Inferior parietal cortex (tissue), 1 donor: ENCODE measurements at regions not wholly inside any gene's neighbourhood (a gene's known extent, or its start where the extent isn't known, plus 50 kb on each side); places are given as distances from the start of the nearest gene placed in this dataset.
"Not testable (repeated sequence)": the region's sequence is repeated elsewhere in the genome, so short reads cannot be mapped to it uniquely, and the experiment has no call there.

Source experiments
- DNase-seq: peaks from one replicate; pipeline ENCODE4 v3.0.0-alpha.2; 2016; ENCODE audit errors: extremely low spot score

DNA sequence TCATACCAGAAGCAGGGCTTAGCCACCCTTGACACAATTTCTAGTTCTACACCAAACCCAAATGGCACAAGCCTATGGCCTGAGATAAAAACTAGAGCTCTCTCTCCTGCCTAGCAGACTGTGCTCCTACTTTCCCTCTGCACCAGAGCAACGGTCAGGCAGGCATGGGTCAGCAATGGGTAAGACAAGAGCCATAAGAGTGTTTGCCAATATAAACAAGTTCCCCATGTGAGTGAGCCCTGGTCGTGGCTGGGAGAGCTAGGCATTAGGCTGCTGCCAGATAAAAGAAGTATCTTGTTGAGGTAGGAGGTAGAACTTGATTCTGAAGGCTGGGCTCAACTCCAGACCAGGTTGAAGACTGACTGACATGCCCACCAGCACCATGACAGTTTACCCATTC lies 1979.1 kb downstream of the OLFM4 start:
- DNase-seq, result no peak

DNA sequence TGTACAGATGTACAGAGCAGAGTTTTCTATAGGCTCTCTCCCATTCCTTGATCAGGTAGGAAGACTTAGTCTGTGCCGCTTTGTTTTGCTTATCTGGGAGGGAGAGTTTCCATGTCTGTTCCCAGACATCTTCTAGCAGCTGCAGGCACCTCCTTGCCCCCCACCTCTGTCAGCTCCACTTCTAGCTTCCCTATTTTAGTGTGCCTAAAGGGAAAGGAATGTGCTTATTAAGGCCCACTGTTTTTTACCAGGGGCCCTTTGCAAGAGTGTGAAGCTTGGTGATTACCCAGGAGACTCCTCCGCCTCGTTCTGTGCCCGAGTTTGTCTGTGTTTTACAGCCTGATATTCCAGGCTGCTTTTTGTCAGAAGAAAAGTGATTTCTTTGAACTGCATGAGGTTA lies 1984.4 kb downstream of the OLFM4 start:
- no peak for DNase-seq

DNA sequence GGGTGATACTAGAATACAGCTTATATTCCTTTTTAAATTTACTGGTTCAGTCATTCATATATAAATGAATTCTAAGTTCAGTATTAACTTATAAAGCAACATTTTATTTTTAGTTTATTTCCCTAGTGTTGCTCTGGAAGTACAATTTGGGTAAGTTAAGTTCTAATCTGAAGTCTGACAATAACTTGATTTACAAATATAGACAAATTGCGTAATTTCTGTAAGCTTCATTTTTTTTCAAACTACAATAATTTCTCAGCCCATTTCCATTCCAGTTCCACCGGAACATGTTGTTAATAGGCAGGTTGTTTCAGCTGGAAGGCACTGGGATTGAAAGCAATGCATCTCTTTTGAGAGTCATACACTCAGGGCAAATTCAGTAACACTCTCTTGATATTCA lies 2000.7 kb downstream of the OLFM4 start:
- no peak for DNase-seq

DNA sequence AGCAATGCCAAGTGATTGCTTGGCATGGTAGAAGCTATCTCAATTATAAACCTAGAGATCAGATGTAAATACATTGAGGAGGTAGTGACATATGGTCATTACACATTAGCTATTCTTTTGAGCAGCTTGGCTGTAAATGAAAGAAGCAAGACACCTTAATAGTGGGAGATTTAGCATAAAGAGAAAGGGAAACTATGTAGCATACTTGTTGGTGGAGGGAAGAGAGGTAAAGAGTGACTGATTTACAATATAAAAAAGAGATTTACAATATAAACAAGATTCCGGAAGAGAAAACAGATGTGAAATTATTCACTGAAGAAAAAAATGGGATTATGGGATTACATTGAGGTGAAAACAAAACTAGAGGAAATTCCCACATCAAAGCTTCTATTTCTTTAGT lies 2009.6 kb downstream of the OLFM4 start:
- no peak for DNase-seq

DNA sequence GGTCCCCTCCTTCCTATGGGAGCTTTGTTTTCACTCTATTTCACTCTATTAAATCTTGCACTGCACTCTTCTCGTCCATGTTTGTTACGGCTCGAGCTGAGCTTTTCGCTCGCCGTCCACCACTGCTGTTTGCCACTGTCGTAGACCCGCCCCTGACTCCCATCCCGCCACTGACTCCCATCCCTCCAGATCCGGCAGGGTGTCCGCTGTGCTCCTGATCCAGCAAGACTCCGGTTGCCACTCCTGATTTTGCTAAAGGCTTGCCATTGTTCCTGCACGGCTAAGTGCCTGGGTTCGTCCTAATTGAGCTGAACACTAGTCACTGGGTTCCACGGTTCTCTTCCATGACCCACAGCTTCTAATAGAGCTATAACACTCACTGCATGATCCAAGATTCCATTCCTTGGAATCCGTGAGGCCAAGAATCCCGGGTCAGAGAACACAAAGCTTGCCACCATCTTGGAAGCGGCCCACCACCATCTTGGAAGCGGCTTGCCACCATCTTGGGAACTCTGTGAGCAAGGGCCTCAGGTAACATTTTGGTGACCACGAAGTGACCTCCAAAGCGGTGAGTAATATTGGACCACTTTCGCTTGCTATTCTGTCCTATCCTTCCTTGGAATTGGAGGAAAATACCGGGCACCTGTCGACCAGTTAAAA lies 2025.4 kb downstream of the OLFM4 start:
- not testable (repeated sequence) for DNase-seq

DNA sequence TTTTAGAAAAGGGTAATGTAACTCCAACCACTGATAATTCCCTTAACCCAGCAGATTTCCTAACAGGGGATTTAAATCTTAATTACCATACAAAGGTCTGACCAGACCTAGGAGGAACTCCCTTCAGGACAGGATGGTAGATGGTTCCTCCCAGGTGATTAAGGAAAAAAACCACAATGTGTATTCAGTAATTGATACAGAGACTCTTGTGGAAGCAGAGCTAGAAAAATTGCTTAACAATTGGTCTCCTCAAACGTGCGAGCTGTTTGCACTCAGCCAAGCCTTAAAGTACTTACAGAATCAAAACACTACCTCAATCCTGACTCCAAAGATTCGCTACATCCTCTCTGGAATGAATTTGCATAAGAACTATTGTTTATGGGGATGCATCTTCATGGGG lies 2027.1 kb downstream of the OLFM4 start:
- DNase-seq, result not testable (repeated sequence)

DNA sequence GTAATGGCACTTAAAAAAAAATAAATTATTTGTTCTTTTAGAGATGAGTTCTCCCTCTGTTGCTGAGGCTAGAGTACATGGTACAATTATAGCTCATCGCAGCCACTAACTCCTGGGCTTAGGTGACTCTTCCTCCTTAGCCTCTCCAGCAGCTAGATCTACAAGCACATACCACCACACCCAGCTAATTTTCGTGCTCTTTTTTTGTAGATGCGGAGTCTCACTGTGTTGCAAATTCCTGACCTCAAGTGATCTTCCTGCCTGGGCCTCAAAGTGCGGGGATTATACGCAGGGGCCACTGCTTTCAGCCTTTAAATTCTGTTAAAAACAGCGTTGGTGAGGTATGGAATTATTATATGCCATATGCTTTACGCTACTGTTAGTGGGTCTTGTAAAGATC lies 2034.0 kb downstream of the OLFM4 start:
- no peak for DNase-seq

DNA sequence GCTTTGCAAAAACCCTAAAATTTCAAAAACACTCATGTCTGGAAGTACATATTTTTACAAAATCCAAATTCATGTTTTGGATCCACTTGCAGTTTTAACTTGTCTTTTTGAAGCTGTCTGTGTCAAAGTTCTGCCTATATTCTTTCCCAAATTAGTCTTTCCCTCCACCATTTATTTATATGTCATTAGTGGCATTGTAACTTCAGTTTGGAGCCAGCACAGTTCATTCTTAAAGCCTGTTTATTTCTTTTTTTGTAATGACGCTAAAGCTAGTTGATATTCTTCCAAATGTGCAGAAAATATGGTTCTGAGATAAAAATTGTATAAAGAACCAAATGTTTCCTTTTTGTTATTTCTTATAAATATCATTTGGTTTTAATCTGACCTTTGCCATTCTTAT lies 2039.3 kb downstream of the OLFM4 start:
- no peak for DNase-seq

DNA sequence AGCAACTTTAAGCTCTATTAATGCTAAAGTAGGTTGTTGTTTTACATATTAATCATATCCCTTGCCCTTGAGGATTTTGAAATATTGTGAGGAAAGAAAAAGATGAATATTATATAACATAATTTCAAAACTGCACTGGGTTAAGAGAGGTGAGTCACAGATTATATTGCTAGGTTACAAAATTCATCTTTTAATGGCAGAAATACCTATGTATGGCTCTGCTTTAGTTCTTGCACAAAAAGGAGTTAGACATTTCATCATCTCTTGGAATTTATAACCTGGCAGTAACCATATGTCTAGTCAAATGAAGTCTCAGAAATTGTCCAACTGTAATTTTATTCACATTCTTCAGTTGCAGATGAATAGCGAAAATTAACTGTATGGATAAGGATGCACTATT lies 2041.1 kb downstream of the OLFM4 start:
- DNase-seq, result no peak

DNA sequence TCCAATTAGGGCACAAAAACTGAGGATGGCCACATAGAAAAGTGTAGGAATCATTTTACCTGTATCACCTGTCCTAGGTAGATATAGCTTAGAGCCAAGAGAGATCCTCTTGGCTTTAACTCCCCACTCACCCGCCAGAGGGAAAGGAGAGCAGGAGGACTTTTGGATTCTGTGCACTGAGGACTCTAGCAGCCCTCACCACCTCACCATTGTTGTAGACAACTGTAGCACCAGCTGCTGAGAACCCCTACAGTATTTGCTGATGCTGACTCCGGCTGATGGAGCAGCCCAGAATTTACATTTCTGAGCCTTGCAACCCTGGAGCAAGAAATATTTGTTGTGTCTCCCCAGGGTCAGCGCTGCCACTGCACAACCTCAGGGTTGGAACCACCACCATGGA lies 2044.4 kb downstream of the OLFM4 start:
- DNase-seq, result no peak

DNA sequence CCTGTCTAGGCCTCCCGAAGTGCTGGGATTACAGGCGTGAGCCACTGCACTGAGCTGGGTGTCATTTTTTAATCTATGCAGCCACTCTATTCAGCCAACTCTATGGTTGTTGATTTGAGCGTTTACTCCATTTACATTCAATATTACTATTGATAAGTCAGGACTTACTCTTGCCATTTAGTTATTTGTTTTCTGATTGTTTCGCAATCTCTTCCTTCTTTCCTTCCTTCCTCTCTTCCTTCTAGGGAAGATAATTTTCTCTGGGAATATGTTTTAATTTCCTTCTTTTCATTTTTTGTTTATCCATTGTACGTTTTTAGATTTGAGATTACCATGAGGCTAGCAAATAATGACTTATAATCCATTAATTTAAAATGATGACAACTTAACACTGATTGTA lies 2056.0 kb downstream of the OLFM4 start:
- no peak for DNase-seq

DNA sequence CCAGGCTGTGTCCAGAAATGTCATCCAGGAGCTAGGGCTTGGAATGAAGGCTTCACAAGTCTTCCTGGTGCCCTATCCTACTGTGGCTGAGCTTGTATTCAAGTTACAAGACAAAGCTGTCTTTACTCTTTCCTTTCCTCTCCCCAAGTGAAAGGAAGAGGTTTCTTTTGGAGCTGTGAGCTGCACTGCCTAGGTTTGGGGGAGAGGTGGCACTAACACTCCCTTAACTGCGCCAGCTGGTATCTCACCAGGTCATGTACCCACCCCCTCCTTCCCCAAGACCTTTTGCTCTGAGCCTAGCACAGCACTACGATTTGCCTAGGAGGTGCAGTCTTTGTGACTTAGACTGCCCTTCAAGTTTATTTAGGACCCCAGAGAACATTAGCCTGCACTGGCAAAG lies 2053.6 kb upstream of the PRR20A start:
- no peak for DNase-seq

DNA sequence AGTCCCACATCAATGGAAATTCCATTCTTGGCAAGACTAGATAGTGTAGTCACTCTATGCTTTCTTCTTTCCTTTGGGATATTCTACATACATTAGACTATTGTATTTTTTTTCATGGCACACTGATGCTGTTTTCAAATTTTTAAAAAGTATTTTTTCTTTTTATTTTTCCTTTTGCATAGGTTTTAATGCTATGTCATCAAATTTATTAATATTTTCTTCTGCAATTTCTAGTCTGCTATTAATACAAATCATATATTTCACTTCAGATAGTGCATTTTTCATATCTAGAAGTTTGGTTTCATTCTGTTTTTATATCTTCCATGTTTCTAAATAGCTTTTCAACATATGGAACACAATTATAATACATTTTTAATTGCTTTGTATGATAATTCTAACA lies 2050.1 kb upstream of the PRR20A start:
- DNase-seq, result no peak

DNA sequence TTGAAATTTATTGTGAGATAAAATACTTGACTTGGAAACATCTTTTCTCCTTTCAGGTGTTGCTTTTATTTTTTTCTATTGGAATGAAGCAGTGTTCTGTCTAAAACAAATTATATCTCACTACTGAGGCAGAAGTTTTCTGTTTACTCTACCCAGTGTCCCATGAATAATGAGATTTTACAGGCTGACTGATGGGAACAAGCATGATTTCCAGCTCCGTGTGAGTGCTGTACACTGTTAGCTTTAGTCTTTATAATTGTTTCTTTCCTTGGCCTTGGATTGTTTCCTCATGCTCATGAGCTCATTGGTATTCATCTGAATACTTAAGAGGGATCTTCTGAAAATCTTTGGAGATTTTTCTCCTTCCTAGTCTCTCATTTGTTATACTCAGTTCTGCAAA lies 2049.5 kb upstream of the PRR20A start:
- DNase-seq, result no peak

DNA sequence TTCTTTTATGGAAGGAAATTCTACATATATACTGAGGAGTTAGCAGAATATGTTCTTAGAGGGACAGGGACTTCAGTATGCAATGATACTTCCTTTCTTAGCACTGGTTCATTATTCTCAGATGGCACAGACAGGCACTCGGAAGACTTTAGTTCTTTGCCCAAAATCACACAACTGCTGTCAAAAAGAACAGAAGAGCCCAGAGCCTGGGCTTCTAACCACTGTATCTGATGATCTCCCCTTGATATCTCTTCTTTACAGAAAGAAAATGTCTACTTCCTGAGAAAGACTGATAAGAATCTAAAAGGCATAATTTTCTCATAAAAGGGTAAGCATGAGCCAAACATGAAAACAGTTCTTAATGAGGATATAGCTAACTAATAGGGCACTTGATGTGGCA lies 2034.2 kb upstream of the PRR20A start:
- no peak for DNase-seq

DNA sequence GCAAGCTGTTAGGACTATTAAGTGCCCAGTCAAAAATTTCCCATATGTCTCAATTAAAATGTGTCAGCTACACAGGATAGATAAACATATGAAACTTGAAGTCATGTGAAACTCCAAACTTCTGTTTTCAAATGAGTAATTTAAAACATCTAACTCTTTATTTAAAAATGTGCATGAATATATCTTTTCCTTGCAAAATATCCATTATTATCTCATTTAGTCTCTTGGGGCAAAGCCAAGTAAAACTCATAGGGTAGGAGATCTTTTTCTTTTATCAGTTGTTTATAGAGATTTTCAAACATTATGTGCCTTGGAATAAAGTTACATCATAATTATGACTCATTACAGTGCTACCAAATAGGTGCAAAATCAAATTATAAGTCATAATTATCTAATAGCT lies 2020.1 kb upstream of the PRR20A start:
- DNase-seq, result no peak

DNA sequence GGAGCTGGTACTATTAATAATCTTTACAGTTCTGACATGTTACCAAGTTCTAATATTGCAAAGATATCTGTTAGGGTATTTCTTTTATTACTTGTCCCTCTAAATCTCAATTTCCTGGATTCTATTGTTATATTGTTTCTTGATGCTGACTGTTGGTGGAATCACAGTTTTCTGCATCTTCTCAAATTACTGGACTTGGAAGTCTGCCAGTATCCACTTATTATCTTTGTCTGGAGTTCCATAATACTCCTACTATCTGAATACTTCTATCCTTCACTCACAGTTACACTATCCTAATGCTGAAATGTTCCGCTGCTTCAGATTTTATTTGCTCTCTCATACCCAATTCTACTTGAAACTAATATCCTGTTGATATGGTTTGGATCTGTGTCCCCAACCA lies 1985.7 kb upstream of the PRR20A start:
- DNase-seq, result no peak

DNA sequence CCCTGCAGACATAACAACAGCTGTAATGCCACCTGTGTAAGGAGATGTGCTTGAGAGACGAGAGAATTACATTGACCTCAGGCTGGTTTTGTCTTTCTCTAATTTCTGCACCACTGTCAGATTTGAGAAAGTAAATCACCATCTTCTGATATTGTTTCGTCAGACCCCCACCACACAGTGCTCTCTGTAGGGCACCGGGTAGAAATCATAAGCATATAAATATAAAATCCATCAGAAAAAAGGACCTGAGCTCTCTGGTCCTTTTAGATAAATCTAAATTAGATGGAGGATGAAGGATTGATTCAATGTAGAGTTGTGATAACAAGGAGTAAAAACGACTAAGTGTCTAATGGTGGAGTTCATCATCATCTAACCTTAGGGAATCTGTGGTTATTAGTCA lies 1981.0 kb upstream of the PRR20A start:
- DNase-seq, result no peak

DNA sequence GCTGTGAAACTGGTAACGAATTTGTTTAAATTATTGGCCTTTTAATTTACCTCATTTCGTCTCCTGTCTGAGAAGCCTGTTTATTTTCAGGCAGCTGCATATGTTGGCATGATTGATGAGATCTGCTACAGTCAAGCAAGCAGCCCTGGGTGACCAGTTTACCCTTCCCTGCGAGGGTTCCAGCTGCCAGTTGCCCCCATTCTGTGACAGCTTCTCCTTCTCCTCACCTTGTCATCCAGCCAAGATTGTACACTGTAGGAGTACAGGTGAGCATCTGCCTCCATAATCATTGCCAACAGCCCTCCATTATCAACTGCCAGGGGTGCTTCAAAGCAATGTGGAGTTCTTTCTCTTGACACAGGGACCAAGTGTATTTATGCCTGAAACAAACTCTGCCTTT lies 1979.9 kb upstream of the PRR20A start:
- no peak for DNase-seq

DNA sequence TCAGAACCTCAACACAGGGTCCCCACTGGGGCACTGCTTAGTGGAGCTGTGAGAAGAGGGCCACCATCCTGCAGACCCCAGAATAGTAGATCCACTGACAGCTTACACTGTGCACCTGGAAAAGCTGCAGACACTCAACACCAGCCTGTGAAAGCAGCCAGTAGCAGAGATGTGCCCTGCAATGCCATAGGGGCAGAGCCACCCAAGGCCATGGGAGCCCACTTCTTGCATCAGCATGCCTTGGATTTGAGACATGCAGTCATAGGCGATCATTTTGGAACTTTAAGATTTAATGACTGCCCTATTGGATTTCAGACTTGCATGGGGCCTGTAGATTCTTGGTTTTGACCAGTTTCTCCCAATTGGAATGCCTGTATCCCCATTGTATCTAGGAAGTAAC lies 1962.1 kb upstream of the PRR20A start:
- not testable (repeated sequence) for DNase-seq

DNA sequence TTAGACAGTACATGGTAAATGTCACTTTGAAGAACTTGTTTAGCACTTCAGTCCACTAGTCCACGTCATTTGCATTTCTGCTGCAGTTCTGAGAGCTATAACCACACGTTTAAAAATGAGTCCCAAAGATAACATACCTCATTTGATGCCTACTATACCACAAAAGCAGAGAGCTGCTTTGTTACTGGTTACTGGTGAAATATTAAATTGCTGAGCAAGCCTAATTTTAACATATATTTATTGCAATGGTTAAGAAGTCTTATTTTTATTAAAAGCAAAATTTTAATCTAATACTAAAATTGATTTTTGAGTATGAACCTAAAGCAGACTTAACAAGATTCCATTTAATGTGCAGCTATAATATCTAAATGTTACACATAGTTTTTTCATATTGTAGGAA lies 1949.7 kb upstream of the PRR20A start:
- DNase-seq, result no peak

DNA sequence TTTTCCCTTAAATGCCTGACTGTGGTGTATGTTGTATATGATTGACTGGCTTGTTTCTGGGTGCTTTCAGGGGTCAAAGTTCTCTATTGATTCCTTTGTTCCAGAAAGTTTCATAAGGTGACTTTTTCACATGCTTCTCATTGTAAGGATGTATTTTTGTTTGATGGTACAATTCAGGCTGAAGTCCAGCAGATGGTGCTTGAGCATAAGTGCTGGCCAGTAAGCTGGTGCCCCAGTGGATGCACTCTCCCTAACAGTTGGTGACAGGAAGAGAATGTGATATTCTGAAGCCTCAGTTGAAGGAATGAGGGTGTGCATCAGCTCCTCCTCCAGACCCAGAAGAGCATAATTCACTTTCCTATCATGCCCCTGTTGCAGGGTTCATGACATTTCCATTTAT lies 1941.6 kb upstream of the PRR20A start:
- no peak for DNase-seq

DNA sequence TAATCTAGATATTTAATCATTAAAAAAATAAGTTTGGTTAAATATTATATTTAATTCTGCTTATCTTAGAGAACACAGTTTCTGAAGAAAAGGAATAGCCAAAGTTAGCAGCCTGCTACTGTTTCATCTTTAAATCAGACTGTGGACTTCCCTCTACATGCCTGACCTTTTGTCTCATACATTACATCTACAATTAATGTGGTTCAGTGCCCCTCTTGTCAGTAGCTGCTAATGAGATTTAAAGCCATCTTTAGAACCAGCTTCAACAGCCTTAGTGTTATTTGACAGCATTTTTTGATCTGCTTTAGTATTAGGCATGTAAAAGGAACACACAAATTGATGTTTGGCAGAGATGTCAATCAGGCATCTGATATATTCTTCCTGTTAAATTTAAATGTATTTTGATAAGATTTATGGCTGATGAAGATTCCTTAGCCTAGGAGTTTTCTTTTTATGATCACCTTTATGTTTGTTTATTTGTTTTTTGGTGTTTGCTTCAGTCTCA lies 1925.8 kb upstream of the PRR20A start:
- DNase-seq, result no peak

DNA sequence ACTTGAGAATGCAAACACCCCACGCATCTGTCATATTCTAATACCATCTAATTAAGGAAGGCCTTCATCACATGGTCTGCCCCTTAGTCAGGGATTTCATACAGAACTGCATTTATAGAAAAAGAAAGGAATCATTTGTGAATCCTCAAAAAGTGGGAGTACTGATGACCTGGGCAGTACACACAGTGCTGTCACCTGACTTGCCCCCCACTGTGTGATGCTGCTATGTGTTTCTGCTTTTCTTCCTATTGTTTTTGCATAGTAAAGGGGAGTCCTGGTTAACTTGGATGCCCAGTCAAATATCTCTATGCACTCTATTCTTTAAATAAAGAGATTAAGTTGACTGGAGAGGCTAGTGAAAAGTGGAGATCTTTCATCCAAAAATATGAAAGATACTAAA lies 1921.2 kb upstream of the PRR20A start:
- DNase-seq, result no peak
